ENCODE measurements at regions not wholly inside any gene's neighbourhood (a gene's known extent, or its start where the extent isn't known, plus 50 kb on each side); places are given as distances from the start of the nearest gene placed in this dataset.

DNA sequence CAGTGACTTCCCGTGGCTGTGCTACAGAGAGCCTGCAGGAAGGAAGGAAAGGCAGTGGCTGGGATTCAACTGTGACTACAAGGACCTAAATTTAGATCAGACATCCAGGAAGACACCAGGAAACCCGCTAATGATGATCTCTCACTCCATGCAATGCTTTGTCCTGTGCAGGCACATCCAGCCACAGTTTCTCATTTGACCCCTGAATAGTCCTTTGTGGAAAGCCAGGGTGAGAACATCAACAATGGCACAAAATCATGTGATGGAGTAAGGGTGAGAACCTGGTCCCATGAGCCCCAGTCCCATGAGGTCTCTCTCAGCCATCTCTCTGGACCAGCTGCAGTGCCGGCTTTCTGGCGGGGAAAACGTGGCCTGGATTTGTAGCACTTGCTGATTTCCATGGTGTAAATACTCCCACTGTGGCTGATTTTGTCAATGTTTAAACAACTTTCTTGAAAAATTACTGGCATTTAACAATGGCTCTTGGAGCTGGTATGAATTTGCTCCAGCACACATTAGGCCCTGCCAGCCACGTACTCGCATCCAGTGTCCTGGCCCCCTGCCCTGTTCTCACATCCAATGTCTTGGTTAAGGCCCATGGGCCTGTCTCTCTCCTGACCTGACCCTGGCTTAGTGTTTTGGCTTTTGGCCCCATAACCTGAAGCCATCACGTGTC lies 159.0 kb upstream of the HAAO start:
- Histone ChIP-seq H3K27me3 (ENCODE audit: control insufficient read depth, insufficient read depth, low read length) (no peaks in the 10 kb centered on the region), H3K27ac (ENCODE audit: low read length) (no peak overlapping the region), H3K4me1 (ENCODE audit: control insufficient read depth, insufficient read depth, low read length) (no peaks in the 10 kb centered on the region), H3K9me3 (ENCODE audit: control insufficient read depth, insufficient read depth, low read depth, low read length) (no peaks in the 10 kb centered on the region), H3K36me3 (ENCODE audit: control insufficient read depth, insufficient read depth, low read length) (no peaks in the 10 kb centered on the region), H3K4me3 (ENCODE audit: low read depth in 2 of 2, low read length in 2 of 2) (no peak overlapping the region)
- DNase-seq (ENCODE audit: low read depth, low spot score) (no peak), ATAC-seq (no peak)
- in situ Hi-C loops (cut with HindIII; ENCODE audit: low pct_unique_long_range_greater_than_20kb, low sequenced_read_pairs) = no loop called here
- BruUV-seq (replicated peaks) = no TSS peak
- TF ChIP-seq TCF7L2 (IDR thresholded peaks at IDR 0.05; ENCODE audit: low read depth, low read length) (no peak), SIN3A (IDR thresholded peaks at IDR 0.05; ENCODE audit: borderline replicate concordance, insufficient read depth, low read depth, low read length) (no peak), POLR2AphosphoS5 (IDR thresholded peaks at IDR 0.05; ENCODE audit: low read depth, low read length) (no peak)
- TF ChIP-seq, protein P1, sequence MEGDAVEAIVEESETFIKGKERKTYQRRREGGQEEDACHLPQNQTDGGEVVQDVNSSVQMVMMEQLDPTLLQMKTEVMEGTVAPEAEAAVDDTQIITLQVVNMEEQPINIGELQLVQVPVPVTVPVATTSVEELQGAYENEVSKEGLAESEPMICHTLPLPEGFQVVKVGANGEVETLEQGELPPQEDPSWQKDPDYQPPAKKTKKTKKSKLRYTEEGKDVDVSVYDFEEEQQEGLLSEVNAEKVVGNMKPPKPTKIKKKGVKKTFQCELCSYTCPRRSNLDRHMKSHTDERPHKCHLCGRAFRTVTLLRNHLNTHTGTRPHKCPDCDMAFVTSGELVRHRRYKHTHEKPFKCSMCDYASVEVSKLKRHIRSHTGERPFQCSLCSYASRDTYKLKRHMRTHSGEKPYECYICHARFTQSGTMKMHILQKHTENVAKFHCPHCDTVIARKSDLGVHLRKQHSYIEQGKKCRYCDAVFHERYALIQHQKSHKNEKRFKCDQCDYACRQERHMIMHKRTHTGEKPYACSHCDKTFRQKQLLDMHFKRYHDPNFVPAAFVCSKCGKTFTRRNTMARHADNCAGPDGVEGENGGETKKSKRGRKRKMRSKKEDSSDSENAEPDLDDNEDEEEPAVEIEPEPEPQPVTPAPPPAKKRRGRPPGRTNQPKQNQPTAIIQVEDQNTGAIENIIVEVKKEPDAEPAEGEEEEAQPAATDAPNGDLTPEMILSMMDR (IDR thresholded peaks at IDR 0.05) = no peak
- TF ChIP-seq, protein P2, sequence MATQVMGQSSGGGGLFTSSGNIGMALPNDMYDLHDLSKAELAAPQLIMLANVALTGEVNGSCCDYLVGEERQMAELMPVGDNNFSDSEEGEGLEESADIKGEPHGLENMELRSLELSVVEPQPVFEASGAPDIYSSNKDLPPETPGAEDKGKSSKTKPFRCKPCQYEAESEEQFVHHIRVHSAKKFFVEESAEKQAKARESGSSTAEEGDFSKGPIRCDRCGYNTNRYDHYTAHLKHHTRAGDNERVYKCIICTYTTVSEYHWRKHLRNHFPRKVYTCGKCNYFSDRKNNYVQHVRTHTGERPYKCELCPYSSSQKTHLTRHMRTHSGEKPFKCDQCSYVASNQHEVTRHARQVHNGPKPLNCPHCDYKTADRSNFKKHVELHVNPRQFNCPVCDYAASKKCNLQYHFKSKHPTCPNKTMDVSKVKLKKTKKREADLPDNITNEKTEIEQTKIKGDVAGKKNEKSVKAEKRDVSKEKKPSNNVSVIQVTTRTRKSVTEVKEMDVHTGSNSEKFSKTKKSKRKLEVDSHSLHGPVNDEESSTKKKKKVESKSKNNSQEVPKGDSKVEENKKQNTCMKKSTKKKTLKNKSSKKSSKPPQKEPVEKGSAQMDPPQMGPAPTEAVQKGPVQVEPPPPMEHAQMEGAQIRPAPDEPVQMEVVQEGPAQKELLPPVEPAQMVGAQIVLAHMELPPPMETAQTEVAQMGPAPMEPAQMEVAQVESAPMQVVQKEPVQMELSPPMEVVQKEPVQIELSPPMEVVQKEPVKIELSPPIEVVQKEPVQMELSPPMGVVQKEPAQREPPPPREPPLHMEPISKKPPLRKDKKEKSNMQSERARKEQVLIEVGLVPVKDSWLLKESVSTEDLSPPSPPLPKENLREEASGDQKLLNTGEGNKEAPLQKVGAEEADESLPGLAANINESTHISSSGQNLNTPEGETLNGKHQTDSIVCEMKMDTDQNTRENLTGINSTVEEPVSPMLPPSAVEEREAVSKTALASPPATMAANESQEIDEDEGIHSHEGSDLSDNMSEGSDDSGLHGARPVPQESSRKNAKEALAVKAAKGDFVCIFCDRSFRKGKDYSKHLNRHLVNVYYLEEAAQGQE (IDR thresholded peaks at IDR 0.05; ENCODE audit: insufficient read depth in 1 of 2, low read depth in 2 of 2, low read length in 1 of 2) = no peak
- intact Hi-C loops (cut with micrococcal nuclease; ENCODE audit: unreplicated experiment) = no loop called here
- POLR2A ChIA-PET = no interaction called here
- CTCF ChIA-PET = no interaction called here

DNA sequence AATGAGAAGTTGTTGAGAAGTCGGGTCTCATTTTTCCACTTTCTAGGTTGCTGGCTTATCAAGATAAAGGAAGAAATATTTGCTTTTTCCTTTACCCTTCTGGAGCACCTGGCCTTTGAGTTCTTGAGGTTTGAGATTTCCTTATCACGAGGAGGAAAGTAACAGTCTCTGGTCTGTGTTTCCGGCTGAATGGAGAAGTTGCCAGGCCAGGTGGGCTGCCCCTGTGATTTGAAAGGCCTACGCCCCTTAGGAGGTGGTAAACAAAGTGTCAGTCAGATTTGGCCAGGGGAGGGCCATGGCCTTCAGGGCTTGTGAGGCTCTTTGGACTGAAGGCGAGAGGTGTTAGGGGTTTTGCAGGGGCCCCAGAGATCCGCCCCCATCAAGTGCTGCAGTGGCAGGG lies 156.7 kb upstream of the HAAO start:
- BruUV-seq (replicated peaks) = no TSS peak
- POLR2A ChIA-PET = no interaction called here
- Histone ChIP-seq H3K27me3 (ENCODE audit: control insufficient read depth, insufficient read depth, low read length) (no peaks in the 10 kb centered on the region), H3K9me3 (ENCODE audit: control insufficient read depth, insufficient read depth, low read depth, low read length) (no peaks in the 10 kb centered on the region), H3K4me1 (ENCODE audit: control insufficient read depth, insufficient read depth, low read length) (no peaks in the 10 kb centered on the region), H3K27ac (ENCODE audit: low read length) (no peak overlapping the region), H3K36me3 (ENCODE audit: control insufficient read depth, insufficient read depth, low read length) (no peaks in the 10 kb centered on the region), H3K4me3 (ENCODE audit: low read depth in 2 of 2, low read length in 2 of 2) (no peak overlapping the region)
- TF ChIP-seq TCF7L2 (IDR thresholded peaks at IDR 0.05; ENCODE audit: low read depth, low read length) = no peak
- TF ChIP-seq, protein P1 (IDR thresholded peaks at IDR 0.05) = no peak
- TF ChIP-seq, protein P2 (IDR thresholded peaks at IDR 0.05; ENCODE audit: insufficient read depth in 1 of 2, low read depth in 2 of 2, low read length in 1 of 2) = no peak
- no peak for TF ChIP-seq POLR2AphosphoS5 (IDR thresholded peaks at IDR 0.05; ENCODE audit: low read depth, low read length)
- TF ChIP-seq SIN3A (IDR thresholded peaks at IDR 0.05; ENCODE audit: borderline replicate concordance, insufficient read depth, low read depth, low read length) = no peak
- DNase-seq (ENCODE audit: low read depth, low spot score) (no peak), ATAC-seq (no peak)
- CTCF ChIA-PET = no interaction called here
- in situ Hi-C loops (cut with HindIII; ENCODE audit: low pct_unique_long_range_greater_than_20kb, low sequenced_read_pairs) = no loop called here
- intact Hi-C loops (cut with micrococcal nuclease; ENCODE audit: unreplicated experiment) = loop anchor here (5.0 kb wide), 2 partner anchors 533 to 593 kb away; no protein-coding TSS in a partner anchor

All from Panc1 (cell line).